ENCODE measurements at regions not wholly inside any gene's neighbourhood (a gene's known extent, or its start where the extent isn't known, plus 50 kb on each side); places are given as distances from the start of the nearest gene placed in this dataset.

DNA sequence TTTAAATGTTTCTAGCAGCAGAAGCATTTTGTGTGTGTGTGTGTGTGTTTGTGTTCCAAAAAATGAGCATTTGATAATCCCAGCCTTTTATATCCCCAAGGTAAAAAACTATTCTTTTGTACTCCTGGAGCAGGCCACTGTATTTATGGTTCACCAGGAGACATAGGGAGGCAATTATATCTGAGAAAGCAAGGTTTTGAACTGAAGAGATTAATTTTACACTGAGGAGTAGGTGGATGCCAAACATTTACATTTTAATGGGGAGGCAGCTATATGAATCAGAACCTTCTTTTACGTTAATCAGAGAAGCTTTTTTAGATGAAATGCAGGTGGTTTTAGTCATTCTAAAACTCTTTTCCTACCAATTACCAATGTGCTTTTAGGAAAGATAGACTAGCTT, 1374.0 kb upstream of the TENM4 start:
- H3K4me3 Mint-ChIP-seq: no peak overlapping the region
- TF ChIP-seq, protein P1, sequence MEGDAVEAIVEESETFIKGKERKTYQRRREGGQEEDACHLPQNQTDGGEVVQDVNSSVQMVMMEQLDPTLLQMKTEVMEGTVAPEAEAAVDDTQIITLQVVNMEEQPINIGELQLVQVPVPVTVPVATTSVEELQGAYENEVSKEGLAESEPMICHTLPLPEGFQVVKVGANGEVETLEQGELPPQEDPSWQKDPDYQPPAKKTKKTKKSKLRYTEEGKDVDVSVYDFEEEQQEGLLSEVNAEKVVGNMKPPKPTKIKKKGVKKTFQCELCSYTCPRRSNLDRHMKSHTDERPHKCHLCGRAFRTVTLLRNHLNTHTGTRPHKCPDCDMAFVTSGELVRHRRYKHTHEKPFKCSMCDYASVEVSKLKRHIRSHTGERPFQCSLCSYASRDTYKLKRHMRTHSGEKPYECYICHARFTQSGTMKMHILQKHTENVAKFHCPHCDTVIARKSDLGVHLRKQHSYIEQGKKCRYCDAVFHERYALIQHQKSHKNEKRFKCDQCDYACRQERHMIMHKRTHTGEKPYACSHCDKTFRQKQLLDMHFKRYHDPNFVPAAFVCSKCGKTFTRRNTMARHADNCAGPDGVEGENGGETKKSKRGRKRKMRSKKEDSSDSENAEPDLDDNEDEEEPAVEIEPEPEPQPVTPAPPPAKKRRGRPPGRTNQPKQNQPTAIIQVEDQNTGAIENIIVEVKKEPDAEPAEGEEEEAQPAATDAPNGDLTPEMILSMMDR (IDR thresholded peaks at IDR 0.05): no peak
- no peaks in the 10 kb centered on the region for H3K36me3 ChIP-seq (ENCODE audit: insufficient read depth, low read length)
- no peak for DNase-seq
- H3K9me3 Mint-ChIP-seq: peaks cover 9% of the 10 kb centered on the region
- no peak overlapping the region for H3K27ac ChIP-seq (ENCODE audit: low read depth in 1 of 2, low read length in 2 of 2)
- no peak overlapping the region for H3K27ac Mint-ChIP-seq
- H3K4me1 Mint-ChIP-seq (ENCODE audit: low read depth): no peaks in the 10 kb centered on the region
- no peak overlapping the region for H3K4me3 ChIP-seq (ENCODE audit: low read length)
- ChIA-PET POLR2A (no interaction called here), CTCF (no interaction called here)
- H3K9me3 ChIP-seq (ENCODE audit: control insufficient read depth in 1 of 2, insufficient read depth in 1 of 2, low read length in 2 of 2): no peaks in the 10 kb centered on the region
- H3K36me3 Mint-ChIP-seq (ENCODE audit: low read depth): no peaks in the 10 kb centered on the region
- H3K27me3 Mint-ChIP-seq: no peaks in the 10 kb centered on the region
- no peaks in the 10 kb centered on the region for H3K4me1 ChIP-seq (ENCODE audit: insufficient read depth, low read length)
- intact Hi-C loops (cut with DNase I, micrococcal nuclease): no loop called here
- ATAC-seq (ENCODE audit: poor library complexity): no peak
- H3K27me3 ChIP-seq (ENCODE audit: control insufficient read depth in 1 of 2, insufficient read depth in 2 of 2, low read length in 2 of 2): no peaks in the 10 kb centered on the region

DNA sequence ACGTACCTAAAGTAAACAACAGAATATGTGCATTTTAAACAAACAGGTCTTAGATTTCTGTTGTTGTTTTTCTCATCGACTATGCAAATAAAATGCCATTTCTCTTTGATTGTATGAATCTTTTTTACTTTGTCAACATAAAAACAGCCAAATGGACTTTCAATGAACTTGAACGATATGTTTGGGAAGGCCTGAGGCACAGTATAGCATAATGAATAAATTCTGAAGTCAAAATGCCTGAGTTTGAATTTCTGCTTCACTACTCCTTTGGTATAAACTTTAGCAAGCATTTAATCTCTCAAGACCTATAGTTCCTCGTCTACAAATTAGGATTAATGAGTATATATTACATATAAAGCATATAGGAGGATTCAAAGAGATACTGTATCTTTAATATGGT, 1369.9 kb upstream of the TENM4 start:
- CTCF ChIA-PET: no interaction called here
- intact Hi-C loops (cut with DNase I, micrococcal nuclease): no loop called here
- DNase-seq (no peak), ATAC-seq (ENCODE audit: poor library complexity) (no peak)
- Histone ChIP-seq H3K27ac (ENCODE audit: low read depth in 1 of 2, low read length in 2 of 2) (no peak overlapping the region), H3K27me3 (ENCODE audit: control insufficient read depth in 1 of 2, insufficient read depth in 2 of 2, low read length in 2 of 2) (no peaks in the 10 kb centered on the region), H3K4me3 (ENCODE audit: low read length) (no peak overlapping the region), H3K9me3 (ENCODE audit: control insufficient read depth in 1 of 2, insufficient read depth in 1 of 2, low read length in 2 of 2) (no peaks in the 10 kb centered on the region), H3K36me3 (ENCODE audit: insufficient read depth, low read length) (no peaks in the 10 kb centered on the region), H3K4me1 (ENCODE audit: insufficient read depth, low read length) (no peaks in the 10 kb centered on the region)
- Mint-ChIP-seq H3K4me3 (no peak overlapping the region), H3K27ac (no peak overlapping the region), H3K9me3 (no peaks in the 10 kb centered on the region), H3K4me1 (ENCODE audit: low read depth) (no peaks in the 10 kb centered on the region), H3K27me3 (no peaks in the 10 kb centered on the region), H3K36me3 (ENCODE audit: low read depth) (no peaks in the 10 kb centered on the region)
- TF ChIP-seq, protein P1 (IDR thresholded peaks at IDR 0.05): no peak
- POLR2A ChIA-PET: no interaction called here

DNA sequence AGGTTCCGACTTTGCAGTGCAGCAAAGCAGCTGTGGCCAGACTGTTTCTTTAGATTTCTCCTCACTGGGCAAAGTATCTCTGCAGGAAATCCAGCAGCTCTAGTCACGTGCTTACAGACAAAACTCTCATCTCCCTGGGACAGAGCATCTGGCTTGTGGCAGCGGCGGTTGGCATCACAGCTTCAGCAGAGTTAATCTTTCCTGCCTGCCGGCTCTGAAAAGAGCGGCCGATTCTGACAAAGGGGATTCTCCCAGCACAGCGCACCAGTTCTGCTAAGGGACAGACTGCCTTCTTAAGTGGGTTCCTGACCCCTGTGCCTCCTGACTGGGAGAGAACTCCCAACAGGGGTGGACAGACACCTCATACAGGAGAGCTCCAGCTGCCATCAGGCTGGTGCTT, 1357.3 kb upstream of the TENM4 start:
- intact Hi-C loops (cut with DNase I, micrococcal nuclease): no loop called here
- Mint-ChIP-seq H3K27me3 (no peaks in the 10 kb centered on the region), H3K27ac (no peak overlapping the region), H3K36me3 (ENCODE audit: low read depth) (no peaks in the 10 kb centered on the region), H3K4me1 (ENCODE audit: low read depth) (no peaks in the 10 kb centered on the region), H3K4me3 (no peak overlapping the region), H3K9me3 (peaks cover 14% of the 10 kb centered on the region)
- DNase-seq: no peak
- TF ChIP-seq, protein P1 (IDR thresholded peaks at IDR 0.05): no peak
- no peaks in the 10 kb centered on the region for H3K27me3 ChIP-seq (ENCODE audit: control insufficient read depth in 1 of 2, insufficient read depth in 2 of 2, low read length in 2 of 2)
- no peaks in the 10 kb centered on the region for H3K4me1 ChIP-seq (ENCODE audit: insufficient read depth, low read length)
- no peak overlapping the region for H3K4me3 ChIP-seq (ENCODE audit: low read length)
- ATAC-seq (ENCODE audit: poor library complexity): no peak
- no peaks in the 10 kb centered on the region for H3K36me3 ChIP-seq (ENCODE audit: insufficient read depth, low read length)
- CTCF ChIA-PET: no interaction called here
- H3K9me3 ChIP-seq (ENCODE audit: control insufficient read depth in 1 of 2, insufficient read depth in 1 of 2, low read length in 2 of 2): peaks cover 0 to 11% of the 10 kb centered on the region in 2 experiments
- no peak overlapping the region for H3K27ac ChIP-seq (ENCODE audit: low read depth in 1 of 2, low read length in 2 of 2)
- POLR2A ChIA-PET: no interaction called here

Measured in CD4-positive, alpha-beta T cell (primary cell).